Mesendoderm (in vitro differentiated cells): ENCODE measurements at regions not wholly inside any gene's neighbourhood (a gene's known extent, or its start where the extent isn't known, plus 50 kb on each side); places are given as distances from the start of the nearest gene placed in this dataset.

ENCODE experiments used
- DNase-seq: peaks from one replicate; pipeline ENCODE4 v3.0.0; 2013
- H2AK5ac ChIP-seq: 2 replicates; pipeline ENCODE4 v1.6.1; 2013; ENCODE audit warnings: low read length, inconsistent platforms
- H2BK120ac ChIP-seq: 2 replicates; pipeline ENCODE4 v1.6.1; 2013; ENCODE audit warnings: low read depth, mild to moderate bottlenecking, low read length, moderate library complexity, mixed read lengths
- H2BK15ac ChIP-seq: replicated peaks from 2 replicates; pipeline ENCODE4 v1.6.1; 2013; ENCODE audit warnings: low read depth, mild to moderate bottlenecking, moderate library complexity
- H2BK5ac ChIP-seq: 2 replicates; pipeline ENCODE4 v1.6.1; 2013; ENCODE audit warnings: low read length, inconsistent platforms
- H3K18ac ChIP-seq: 2 replicates; pipeline ENCODE4 v1.6.1; 2013; ENCODE audit warnings: mild to moderate bottlenecking, low read length, mixed read lengths
- H3K23ac ChIP-seq: one replicate; pipeline ENCODE4 v1.6.1; 2013; ENCODE audit warnings: low read length
- H3K27ac ChIP-seq: 2 replicates; pipeline ENCODE4 v1.5.1; 2013; ENCODE audit warnings: low read depth, mild to moderate bottlenecking, inconsistent platforms, low read length, moderate library complexity
- H3K27me3 ChIP-seq: 2 replicates; pipeline ENCODE4 v1.6.1; 2013; ENCODE audit warnings: low read length, control low read depth, mild to moderate bottlenecking, inconsistent platforms; ENCODE audit not compliant: insufficient read depth, poor library complexity
- H3K36me3 ChIP-seq: 2 replicates; pipeline ENCODE4 v1.6.1; 2013; ENCODE audit warnings: low read length, inconsistent platforms; ENCODE audit not compliant: control insufficient read depth, insufficient read depth
- H3K4ac ChIP-seq: one replicate; pipeline ENCODE4 v1.6.1; 2013; ENCODE audit warnings: low read depth, mild to moderate bottlenecking, low read length, moderate library complexity
- H3K4me1 ChIP-seq: 2 replicates; pipeline ENCODE4 v1.6.1; 2013; ENCODE audit warnings: low read depth, low read length, inconsistent platforms; ENCODE audit not compliant: control insufficient read depth
- H3K4me2 ChIP-seq: 2 replicates; pipeline ENCODE4 v1.6.1; 2013; ENCODE audit warnings: low read length
- H3K4me3 ChIP-seq: 2 replicates; pipeline ENCODE4 v1.5.1; 2013; ENCODE audit warnings: mild to moderate bottlenecking, low read length
- H3K56ac ChIP-seq: one replicate; pipeline ENCODE4 v1.6.1; 2013; ENCODE audit warnings: low read length
- H3K79me1 ChIP-seq: 2 replicates; pipeline ENCODE4 v1.6.1; 2013; ENCODE audit warnings: low read length, inconsistent platforms
- H3K79me2 ChIP-seq: 2 replicates; pipeline ENCODE4 v1.6.1; 2013; ENCODE audit warnings: mild to moderate bottlenecking, low read length; ENCODE audit not compliant: control insufficient read depth, insufficient read depth
- H3K9ac ChIP-seq: 2 replicates; pipeline ENCODE4 v1.6.1; 2013; ENCODE audit warnings: low read length, inconsistent platforms
- H4K5ac ChIP-seq: one replicate; pipeline ENCODE4 v1.6.1; 2013; ENCODE audit warnings: low read length
- H4K8ac ChIP-seq: one replicate; pipeline ENCODE4 v1.6.1; 2013; ENCODE audit warnings: low read depth, mild to moderate bottlenecking, control low read depth, low read length, moderate library complexity
- WGBS: extraction: QIAGEN DNeasy Blood & Tissue Kit; methylation state at CpG from one replicate; pipeline ENCODE4 v1.1.7; 2013; ENCODE audit warnings: low lambda C conversion rate, missing lambda C conversion rate; ENCODE audit not compliant: insufficient coverage; ENCODE audit errors: extremely low coverage; 5-methylcytosine and 5-hydroxymethylcytosine counted together

- Histone ChIP-seq H2AK5ac (no peak overlapping the region), H3K4me1 (no peaks in the 10 kb centered on the region), H2BK5ac (no peak overlapping the region), H3K9ac (no peak overlapping the region), H3K4ac (no peak overlapping the region), H2BK120ac (no peak overlapping the region), H3K4me2 (no peak overlapping the region), H2BK15ac (no peak overlapping the region), H3K27ac (no peak overlapping the region), H3K18ac (no peak overlapping the region), H3K23ac (no peak overlapping the region), H4K5ac (no peak overlapping the region), H3K4me3 (no peak overlapping the region), H3K36me3 (no peaks in the 10 kb centered on the region), H3K79me2 (no peaks in the 10 kb centered on the region), H3K79me1 (no peaks in the 10 kb centered on the region), H4K8ac (no peak overlapping the region), H3K27me3 (no peaks in the 10 kb centered on the region), H3K56ac (no peak overlapping the region)
- no CpG with 5 or more reads among the region's 2 CpGs for WGBS
- DNase-seq: no peak
Observed at GRCh38 chr14:83251402-83251801, 1717.7 kb upstream of the SEL1L start.

GRCh38 chr14:83253870-83254269, 1720.2 kb upstream of the SEL1L start:
- no peak overlapping the region for H3K27ac ChIP-seq
- H3K4ac ChIP-seq: no peak overlapping the region
- H4K5ac ChIP-seq: no peak overlapping the region
- no peaks in the 10 kb centered on the region for H3K36me3 ChIP-seq
- no peaks in the 10 kb centered on the region for H3K27me3 ChIP-seq
- no peak overlapping the region for H3K4me2 ChIP-seq
- H3K4me3 ChIP-seq: no peak overlapping the region
- H2BK15ac ChIP-seq: no peak overlapping the region
- no peak overlapping the region for H3K18ac ChIP-seq
- no peak overlapping the region for H2BK120ac ChIP-seq
- H2BK5ac ChIP-seq: no peak overlapping the region
- H3K79me1 ChIP-seq: no peaks in the 10 kb centered on the region
- H3K4me1 ChIP-seq: no peaks in the 10 kb centered on the region
- H3K9ac ChIP-seq: no peak overlapping the region
- no peak overlapping the region for H3K23ac ChIP-seq
- H3K79me2 ChIP-seq: no peaks in the 10 kb centered on the region
- DNase-seq: no peak
- no peak overlapping the region for H4K8ac ChIP-seq
- H2AK5ac ChIP-seq: no peak overlapping the region
- no peak overlapping the region for H3K56ac ChIP-seq
- no CpG with 5 or more reads among the region's 2 CpGs for WGBS

GRCh38 chr14:83255015-83255726, 1721.5 kb upstream of the SEL1L start:
- H3K27me3 ChIP-seq: no peaks in the 10 kb centered on the region
- H3K56ac ChIP-seq: no peak overlapping the region
- H3K27ac ChIP-seq: no peak overlapping the region

GRCh38 chr14:83255727-83256090, 1722.1 kb upstream of the SEL1L start:
- no peak overlapping the region for H2BK120ac ChIP-seq
- H3K23ac ChIP-seq: no peak overlapping the region
- no peak overlapping the region for H4K5ac ChIP-seq
- H4K8ac ChIP-seq: no peak overlapping the region
- no peak overlapping the region for H3K27ac ChIP-seq
- H3K27me3 ChIP-seq: no peaks in the 10 kb centered on the region
- no CpG with 5 or more reads among the region's 1 CpG for WGBS
- no peak overlapping the region for H3K4ac ChIP-seq
- no peak overlapping the region for H2BK15ac ChIP-seq
- H3K36me3 ChIP-seq: no peaks in the 10 kb centered on the region
- no peak overlapping the region for H2BK5ac ChIP-seq
- no peak overlapping the region for H3K4me2 ChIP-seq
- H3K79me1 ChIP-seq: no peaks in the 10 kb centered on the region
- no peak overlapping the region for H3K9ac ChIP-seq
- no peak overlapping the region for H2AK5ac ChIP-seq
- H3K79me2 ChIP-seq: no peaks in the 10 kb centered on the region
- H3K4me1 ChIP-seq: no peaks in the 10 kb centered on the region
- H3K56ac ChIP-seq: no peak overlapping the region
- no peak overlapping the region for H3K4me3 ChIP-seq
- H3K18ac ChIP-seq: no peak overlapping the region
- no peak for DNase-seq

More at GRCh38 chr14:83255015-83255726, 1721.5 kb upstream of the SEL1L start:
- Histone ChIP-seq H2AK5ac (no peak overlapping the region), H3K4ac (no peak overlapping the region), H3K4me2 (no peak overlapping the region), H2BK5ac (no peak overlapping the region), H3K79me2 (no peaks in the 10 kb centered on the region), H3K79me1 (no peaks in the 10 kb centered on the region), H3K4me3 (no peak overlapping the region), H4K8ac (no peak overlapping the region), H3K23ac (no peak overlapping the region), H4K5ac (no peak overlapping the region), H2BK120ac (no peak overlapping the region), H3K9ac (no peak overlapping the region), H3K4me1 (no peaks in the 10 kb centered on the region), H3K18ac (no peak overlapping the region), H3K36me3 (no peaks in the 10 kb centered on the region), H2BK15ac (no peak overlapping the region)
- DNase-seq: no peak
- WGBS: no CpG with 5 or more reads among the region's 2 CpGs

GRCh38 chr14:83257466-83258439, 1724.1 kb upstream of the SEL1L start:
- Histone ChIP-seq H2BK15ac (no peak overlapping the region), H2BK120ac (no peak overlapping the region), H4K5ac (no peak overlapping the region), H3K4ac (no peak overlapping the region), H3K27ac (no peak overlapping the region), H3K36me3 (no peaks in the 10 kb centered on the region), H3K27me3 (no peaks in the 10 kb centered on the region), H3K56ac (no peak overlapping the region), H3K4me2 (no peak overlapping the region), H2AK5ac (no peak overlapping the region), H3K4me1 (no peaks in the 10 kb centered on the region), H3K4me3 (no peak overlapping the region), H2BK5ac (no peak overlapping the region), H3K9ac (no peak overlapping the region), H3K79me2 (no peaks in the 10 kb centered on the region), H3K79me1 (no peaks in the 10 kb centered on the region), H3K18ac (no peak overlapping the region), H3K23ac (no peak overlapping the region), H4K8ac (no peak overlapping the region)
- WGBS: no CpG with 5 or more reads among the region's 5 CpGs
- no peak for DNase-seq
